Endodermal cell (in vitro differentiated cells): ENCODE measurements at regions not wholly inside any gene's neighbourhood (a gene's known extent, or its start where the extent isn't known, plus 50 kb on each side); places are given as distances from the start of the nearest gene placed in this dataset.
"Not testable (repeated sequence)": the region's sequence is repeated elsewhere in the genome, so short reads cannot be mapped to it uniquely, and the experiment has no call there.

Source experiments
- DNase-seq: peaks from one replicate; pipeline ENCODE4 v3.0.0-alpha.2; 2017
- H3K27ac ChIP-seq: 2 replicates; pipeline ENCODE4 v1.5.1; 2013; ENCODE audit warnings: mild to moderate bottlenecking, low read depth, low read length, moderate library complexity
- H3K27me3 ChIP-seq: 2 replicates; pipeline ENCODE4 v1.6.1; 2013; ENCODE audit warnings: mild to moderate bottlenecking, low read length, moderate library complexity; ENCODE audit not compliant: insufficient read depth, control insufficient read depth, poor library complexity, severe bottlenecking
- H3K36me3 ChIP-seq: 2 replicates; pipeline ENCODE4 v1.7.0; 2013; ENCODE audit warnings: mild to moderate bottlenecking, low read length, moderate library complexity; ENCODE audit not compliant: control insufficient read depth, insufficient read depth
- H3K4me1 ChIP-seq: one replicate; pipeline ENCODE4 v1.7.0; 2013; ENCODE audit warnings: low read length; ENCODE audit not compliant: control insufficient read depth, insufficient read depth
- H3K4me3 ChIP-seq: 2 replicates; pipeline ENCODE4 v1.5.1; 2013; ENCODE audit warnings: mild to moderate bottlenecking, low read length, moderate library complexity
- H3K9ac ChIP-seq: 2 replicates; pipeline ENCODE4 v1.6.1; 2013; ENCODE audit warnings: mild to moderate bottlenecking, low read length, moderate library complexity; ENCODE audit not compliant: poor library complexity, severe bottlenecking; ENCODE audit errors: extremely low read depth
- H3K9me3 ChIP-seq: 2 replicates; pipeline ENCODE4 v1.6.1; 2013; ENCODE audit warnings: mild to moderate bottlenecking, low read length, moderate library complexity; ENCODE audit not compliant: control insufficient read depth
- H3K27ac Mint-ChIP-seq: 2 replicates; pipeline ENCODE4 v1.8.0; 2020; ENCODE audit warnings: mixed read lengths
- H3K27me3 Mint-ChIP-seq: 2 replicates; pipeline ENCODE4 v1.8.0; 2021; ENCODE audit warnings: mild to moderate bottlenecking, mixed read lengths; ENCODE audit not compliant: insufficient read depth
- H3K36me3 Mint-ChIP-seq: 2 replicates; pipeline ENCODE4 v1.8.0; 2020; ENCODE audit warnings: low read depth, mixed read lengths
- H3K4me1 Mint-ChIP-seq: 2 replicates; pipeline ENCODE4 v1.8.0; 2020; ENCODE audit warnings: mixed read lengths
- H3K4me3 Mint-ChIP-seq: 2 replicates; pipeline ENCODE4 v1.8.0; 2020; ENCODE audit warnings: mild to moderate bottlenecking, moderate library complexity, mixed read lengths
- H3K9me3 Mint-ChIP-seq: 2 replicates; pipeline ENCODE4 v1.8.0; 2020; ENCODE audit warnings: mild to moderate bottlenecking, mixed read lengths
- WGBS, 2 experiments: methylation state at CpG; one replicate each; pipeline versions ENCODE4 v1.1.5 to v1.1.7; 2013; ENCODE audit warnings: missing lambda C conversion rate in 2 of 2, mixed read lengths in 1 of 2; ENCODE audit not compliant: insufficient coverage in 1 of 2, insufficient read length in 1 of 2; 5-methylcytosine and 5-hydroxymethylcytosine counted together
- TF ChIP-seq, protein P1 (sequence below): fragments of 200-600 bp; sonication (generic); conservative IDR thresholded peaks from 2 replicates; pipeline ENCODE4 v1.5.0; 2021; ENCODE audit warnings: antibody characterized with exemption, mild to moderate bottlenecking

DNA sequence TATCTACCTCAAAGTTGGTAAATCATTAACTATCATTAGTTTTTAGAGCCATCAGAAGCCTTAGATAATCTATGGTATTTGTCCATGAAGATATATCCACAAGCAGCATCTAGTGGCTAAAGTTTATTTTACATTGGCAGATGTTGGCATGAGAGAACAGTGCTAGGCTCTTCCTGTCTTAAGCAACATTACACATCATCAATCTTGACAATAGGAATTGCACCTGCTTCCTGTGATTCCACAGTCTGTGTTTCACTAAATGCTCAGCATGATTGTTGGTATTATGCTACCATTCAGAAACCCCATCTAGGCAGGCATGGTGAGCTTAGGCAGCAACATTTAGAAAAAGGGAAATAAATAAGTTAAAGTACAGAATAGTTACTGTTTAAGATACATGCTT is 246.6 kb downstream of the SLCO4C1 start:
- H3K27me3 ChIP-seq, result no peaks in the 10 kb centered on the region
- H3K9me3 Mint-ChIP-seq, result no peaks in the 10 kb centered on the region
- no peak for DNase-seq
- no peak overlapping the region for H3K27ac Mint-ChIP-seq
- no peak overlapping the region for H3K4me3 ChIP-seq
- no peak overlapping the region for H3K9ac ChIP-seq
- no peaks in the 10 kb centered on the region for H3K9me3 ChIP-seq
- H3K27ac ChIP-seq, result no peak overlapping the region
- H3K4me1 ChIP-seq, result no peaks in the 10 kb centered on the region
- no peaks in the 10 kb centered on the region for H3K27me3 Mint-ChIP-seq
- H3K36me3 ChIP-seq, result no peaks in the 10 kb centered on the region
- no peaks in the 10 kb centered on the region for H3K36me3 Mint-ChIP-seq
- H3K4me3 Mint-ChIP-seq, result no peak overlapping the region
- TF ChIP-seq, protein P1, sequence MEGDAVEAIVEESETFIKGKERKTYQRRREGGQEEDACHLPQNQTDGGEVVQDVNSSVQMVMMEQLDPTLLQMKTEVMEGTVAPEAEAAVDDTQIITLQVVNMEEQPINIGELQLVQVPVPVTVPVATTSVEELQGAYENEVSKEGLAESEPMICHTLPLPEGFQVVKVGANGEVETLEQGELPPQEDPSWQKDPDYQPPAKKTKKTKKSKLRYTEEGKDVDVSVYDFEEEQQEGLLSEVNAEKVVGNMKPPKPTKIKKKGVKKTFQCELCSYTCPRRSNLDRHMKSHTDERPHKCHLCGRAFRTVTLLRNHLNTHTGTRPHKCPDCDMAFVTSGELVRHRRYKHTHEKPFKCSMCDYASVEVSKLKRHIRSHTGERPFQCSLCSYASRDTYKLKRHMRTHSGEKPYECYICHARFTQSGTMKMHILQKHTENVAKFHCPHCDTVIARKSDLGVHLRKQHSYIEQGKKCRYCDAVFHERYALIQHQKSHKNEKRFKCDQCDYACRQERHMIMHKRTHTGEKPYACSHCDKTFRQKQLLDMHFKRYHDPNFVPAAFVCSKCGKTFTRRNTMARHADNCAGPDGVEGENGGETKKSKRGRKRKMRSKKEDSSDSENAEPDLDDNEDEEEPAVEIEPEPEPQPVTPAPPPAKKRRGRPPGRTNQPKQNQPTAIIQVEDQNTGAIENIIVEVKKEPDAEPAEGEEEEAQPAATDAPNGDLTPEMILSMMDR, result no peak
- H3K4me1 Mint-ChIP-seq, result peaks cover 2% of the 10 kb centered on the region

DNA sequence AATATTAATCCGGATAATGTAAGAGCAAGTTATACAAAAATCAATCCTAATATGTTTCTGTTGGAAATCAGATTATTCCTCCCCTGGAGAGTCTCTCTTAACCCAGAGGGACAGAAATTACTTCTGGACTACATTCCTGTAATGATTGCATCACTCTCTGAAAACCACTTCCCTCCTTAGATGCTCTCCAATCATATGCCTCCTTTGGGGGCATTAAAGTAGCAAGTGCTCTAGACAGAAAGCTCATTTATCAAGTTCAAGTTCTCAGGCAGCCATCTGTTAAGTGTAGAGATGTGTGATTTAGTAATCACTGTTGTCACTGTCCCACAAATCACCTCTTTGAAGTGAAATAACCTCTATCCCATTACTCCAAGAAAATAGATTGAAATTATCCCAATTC is 247.1 kb downstream of the SLCO4C1 start:
- H3K9me3 Mint-ChIP-seq, result no peaks in the 10 kb centered on the region
- no peak overlapping the region for H3K27ac Mint-ChIP-seq
- H3K4me3 ChIP-seq, result no peak overlapping the region
- no peak overlapping the region for H3K27ac ChIP-seq
- no peaks in the 10 kb centered on the region for H3K27me3 ChIP-seq
- TF ChIP-seq, protein P1, result no peak
- H3K27me3 Mint-ChIP-seq, result no peaks in the 10 kb centered on the region
- H3K4me1 Mint-ChIP-seq, result peaks cover 2% of the 10 kb centered on the region
- H3K4me3 Mint-ChIP-seq, result no peak overlapping the region
- H3K36me3 Mint-ChIP-seq, result no peaks in the 10 kb centered on the region
- 100% methylated on average over 1 of the region's 1 CpG; no CpG with 5 or more reads in 1 of the 2 experiments for WGBS, 2 experiments
- H3K9ac ChIP-seq, result no peak overlapping the region
- DNase-seq, result no peak
- H3K4me1 ChIP-seq, result no peaks in the 10 kb centered on the region
- no peaks in the 10 kb centered on the region for H3K36me3 ChIP-seq
- no peaks in the 10 kb centered on the region for H3K9me3 ChIP-seq

DNA sequence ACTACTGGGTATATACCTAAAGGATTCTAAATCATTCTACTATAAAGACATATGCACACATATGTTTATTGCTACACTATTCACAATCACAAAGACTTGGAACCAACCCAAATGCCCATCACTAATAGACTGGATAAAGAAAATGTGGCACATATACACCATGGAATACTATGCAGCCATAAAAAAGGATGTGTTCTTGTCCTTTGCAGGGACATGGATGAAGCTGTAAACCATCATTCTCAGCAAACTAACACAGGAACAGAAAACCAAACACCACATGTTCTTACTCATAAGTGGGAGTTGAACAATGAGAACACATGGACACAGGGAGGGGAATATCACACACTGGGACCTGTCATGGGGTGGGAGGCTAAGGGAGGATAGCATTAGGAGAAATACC is 249.0 kb downstream of the SLCO4C1 start:
- H3K4me3 ChIP-seq, H3K4me1 Mint-ChIP-seq, H3K9me3 Mint-ChIP-seq, H3K27ac Mint-ChIP-seq, H3K36me3 ChIP-seq, H3K36me3 Mint-ChIP-seq, H3K27ac ChIP-seq, DNase-seq, H3K27me3 Mint-ChIP-seq, H3K4me3 Mint-ChIP-seq, H3K9me3 ChIP-seq, H3K27me3 ChIP-seq, H3K9ac ChIP-seq, H3K4me1 ChIP-seq: not testable (repeated sequence)

DNA sequence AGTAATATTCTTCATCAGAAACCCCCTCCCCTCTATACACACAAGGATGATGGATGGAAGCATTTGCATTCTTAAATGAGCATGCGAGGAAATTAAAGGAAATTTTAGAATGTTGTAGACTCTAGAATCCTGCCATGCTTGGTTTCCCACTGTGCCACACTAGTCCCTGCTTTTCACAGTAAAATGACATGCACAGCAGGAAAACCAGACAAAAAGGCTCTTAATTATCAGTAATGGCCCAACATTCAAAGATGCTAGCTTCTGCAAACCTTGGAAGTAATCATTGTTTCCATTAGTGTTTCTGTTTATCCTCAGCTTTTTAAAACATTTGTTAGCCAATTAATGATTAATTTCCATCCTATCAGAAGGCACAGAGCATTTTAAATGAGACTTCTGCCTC is 255.8 kb downstream of the SLCO4C1 start:
- Mint-ChIP-seq H3K4me1 (peaks cover 4% of the 10 kb centered on the region), H3K27me3 (no peaks in the 10 kb centered on the region), H3K36me3 (no peaks in the 10 kb centered on the region), H3K9me3 (no peaks in the 10 kb centered on the region), H3K4me3 (no peak overlapping the region), H3K27ac (no peak overlapping the region)
- H3K27me3 ChIP-seq, result no peaks in the 10 kb centered on the region
- TF ChIP-seq, protein P1, result no peak
- DNase-seq, result no peak
- WGBS, 2 experiments, result 64% methylated on average over 1 of the region's 1 CpG; no CpG with 5 or more reads in 1 of the 2 experiments
- H3K4me1 ChIP-seq, result no peaks in the 10 kb centered on the region
- H3K27ac ChIP-seq, result no peak overlapping the region
- H3K9me3 ChIP-seq, result no peaks in the 10 kb centered on the region
- H3K36me3 ChIP-seq, result no peaks in the 10 kb centered on the region
- H3K9ac ChIP-seq, result no peak overlapping the region
- H3K4me3 ChIP-seq, result no peak overlapping the region
